HFFc6 (cell line): ENCODE measurements at regions not wholly inside any gene's neighbourhood (a gene's known extent, or its start where the extent isn't known, plus 50 kb on each side); places are given as distances from the start of the nearest gene placed in this dataset.

Experiments used
- DNase-seq: peaks from one replicate; pipeline ENCODE4 v3.0.0-alpha.2; 2018
- H3K27ac Mint-ChIP-seq: 2 replicates; pipeline ENCODE4 v1.8.0; 2020; ENCODE audit warnings: mild to moderate bottlenecking, mixed read lengths
- H3K27me3 Mint-ChIP-seq: 2 replicates; pipeline ENCODE4 v1.8.0; 2021; ENCODE audit warnings: mild to moderate bottlenecking, moderate library complexity, mixed read lengths; ENCODE audit not compliant: insufficient read depth
- H3K36me3 Mint-ChIP-seq: 2 replicates; pipeline ENCODE4 v1.8.0; 2021; ENCODE audit warnings: low read depth, mixed read lengths
- H3K4me1 Mint-ChIP-seq: 2 replicates; pipeline ENCODE4 v1.8.0; 2020; ENCODE audit warnings: low read depth, mixed read lengths
- H3K4me3 Mint-ChIP-seq: 2 replicates; pipeline ENCODE4 v1.8.0; 2020; ENCODE audit warnings: mild to moderate bottlenecking, moderate library complexity, mixed read lengths
- H3K9me3 Mint-ChIP-seq: 2 replicates; pipeline ENCODE4 v1.8.0; 2020; ENCODE audit warnings: mild to moderate bottlenecking, mixed read lengths
- TF ChIP-seq, protein P1 (sequence below): fragments of 200-600 bp; sonication (generic); IDR thresholded peaks from 2 replicates; pipeline ENCODE4 v1.5.0; 2021; ENCODE audit warnings: antibody characterized with exemption, mild to moderate bottlenecking

GRCh38 chr9:89655990-89656657, 51.3 kb downstream of the GADD45G start:
- Mint-ChIP-seq H3K4me3 (no peak overlapping the region), H3K4me1 (no peaks in the 10 kb centered on the region), H3K27ac (no peak overlapping the region), H3K9me3 (peaks cover 25% of the 10 kb centered on the region), H3K27me3 (peaks cover 8% of the 10 kb centered on the region; the same call in 1 of the 2 replicates), H3K36me3 (no peaks in the 10 kb centered on the region)
- no peak for DNase-seq
- TF ChIP-seq, protein P1, sequence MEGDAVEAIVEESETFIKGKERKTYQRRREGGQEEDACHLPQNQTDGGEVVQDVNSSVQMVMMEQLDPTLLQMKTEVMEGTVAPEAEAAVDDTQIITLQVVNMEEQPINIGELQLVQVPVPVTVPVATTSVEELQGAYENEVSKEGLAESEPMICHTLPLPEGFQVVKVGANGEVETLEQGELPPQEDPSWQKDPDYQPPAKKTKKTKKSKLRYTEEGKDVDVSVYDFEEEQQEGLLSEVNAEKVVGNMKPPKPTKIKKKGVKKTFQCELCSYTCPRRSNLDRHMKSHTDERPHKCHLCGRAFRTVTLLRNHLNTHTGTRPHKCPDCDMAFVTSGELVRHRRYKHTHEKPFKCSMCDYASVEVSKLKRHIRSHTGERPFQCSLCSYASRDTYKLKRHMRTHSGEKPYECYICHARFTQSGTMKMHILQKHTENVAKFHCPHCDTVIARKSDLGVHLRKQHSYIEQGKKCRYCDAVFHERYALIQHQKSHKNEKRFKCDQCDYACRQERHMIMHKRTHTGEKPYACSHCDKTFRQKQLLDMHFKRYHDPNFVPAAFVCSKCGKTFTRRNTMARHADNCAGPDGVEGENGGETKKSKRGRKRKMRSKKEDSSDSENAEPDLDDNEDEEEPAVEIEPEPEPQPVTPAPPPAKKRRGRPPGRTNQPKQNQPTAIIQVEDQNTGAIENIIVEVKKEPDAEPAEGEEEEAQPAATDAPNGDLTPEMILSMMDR, result no peak

DNA sequence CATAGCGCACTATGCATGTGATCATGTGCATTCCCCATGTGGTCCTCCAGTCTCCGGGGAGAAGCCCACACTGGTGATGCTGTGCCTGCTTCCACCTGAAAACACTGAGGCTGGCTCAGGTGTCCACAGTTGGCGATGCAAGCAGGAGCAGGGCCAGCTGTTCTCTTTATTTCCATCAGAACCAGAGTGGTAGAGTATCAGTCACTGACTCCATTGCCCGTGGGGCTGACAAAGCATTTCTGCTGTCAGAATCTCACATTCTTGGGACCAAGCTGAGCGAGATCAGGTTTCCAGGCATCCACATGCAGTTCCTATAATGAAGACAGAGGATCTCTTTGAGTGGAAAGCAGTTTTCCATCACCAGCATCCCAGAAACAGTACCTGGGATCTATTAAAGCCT, 52.5 kb downstream of the GADD45G start:
- Mint-ChIP-seq H3K9me3 (peaks cover 25% of the 10 kb centered on the region), H3K4me1 (no peaks in the 10 kb centered on the region), H3K36me3 (no peaks in the 10 kb centered on the region), H3K4me3 (no peak overlapping the region), H3K27ac (no peak overlapping the region), H3K27me3 (peaks cover 8% of the 10 kb centered on the region)
- no peak for DNase-seq
- TF ChIP-seq, protein P1, result no peak

DNA sequence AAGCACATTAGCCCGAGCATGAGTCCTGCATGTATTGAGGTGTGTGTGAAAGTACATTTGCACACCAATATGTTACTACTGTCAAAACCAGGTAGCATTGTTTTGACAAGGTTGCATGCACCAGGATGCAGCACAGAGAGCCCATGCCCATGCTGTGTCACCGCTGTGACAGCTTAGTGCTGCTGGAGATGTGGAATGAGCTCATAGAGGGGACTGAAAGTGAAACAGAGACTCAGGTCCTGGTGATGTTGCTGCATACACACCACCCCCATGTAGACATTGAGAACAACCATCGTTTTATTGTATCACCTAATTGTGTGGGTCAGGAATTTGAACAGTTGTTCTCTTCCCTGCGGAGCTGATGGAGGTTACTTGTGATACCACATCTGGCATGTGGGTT, 53.0 kb downstream of the GADD45G start:
- DNase-seq, result no peak
- Mint-ChIP-seq H3K4me3 (no peak overlapping the region), H3K9me3 (peaks cover 25% of the 10 kb centered on the region), H3K4me1 (no peaks in the 10 kb centered on the region), H3K36me3 (no peaks in the 10 kb centered on the region), H3K27me3 (peaks cover 8% of the 10 kb centered on the region), H3K27ac (no peak overlapping the region)
- TF ChIP-seq, protein P1, result no peak

- TF ChIP-seq, protein P1, result no peak
These were observed 53.6 kb downstream of the GADD45G start for GRCh38 chr9:89658401-89658800.

GRCh38 chr9:89658931-89659330, 54.1 kb downstream of the GADD45G start:
- no peaks in the 10 kb centered on the region for H3K36me3 Mint-ChIP-seq
- TF ChIP-seq, protein P1, result no peak
- H3K27me3 Mint-ChIP-seq, result peaks cover 10% of the 10 kb centered on the region
- no peaks in the 10 kb centered on the region for H3K4me1 Mint-ChIP-seq
- no peak for DNase-seq
- H3K4me3 Mint-ChIP-seq, result no peak overlapping the region
- H3K9me3 Mint-ChIP-seq, result peaks cover 25% of the 10 kb centered on the region
- H3K27ac Mint-ChIP-seq, result no peak overlapping the region

More at GRCh38 chr9:89658401-89658800, 53.6 kb downstream of the GADD45G start:
- Mint-ChIP-seq H3K4me3 (no peak overlapping the region), H3K27ac (no peak overlapping the region), H3K4me1 (no peaks in the 10 kb centered on the region), H3K27me3 (peaks cover 8% of the 10 kb centered on the region), H3K9me3 (peaks cover 25% of the 10 kb centered on the region), H3K36me3 (no peaks in the 10 kb centered on the region)
- DNase-seq, result no peak
